Liver (tissue), 7 donors: ENCODE measurements at regions not wholly inside any gene's neighbourhood (a gene's known extent, or its start where the extent isn't known, plus 50 kb on each side); places are given as distances from the start of the nearest gene placed in this dataset.

Experiments used
- DNase-seq: peaks from one replicate; pipeline ENCODE4 v3.0.0-alpha.2; 2017; ENCODE audit warnings: low spot score
- H3K27ac ChIP-seq, 2 donors: one replicate each; pipeline ENCODE4 v1.7.0; 2013; ENCODE audit warnings: inconsistent platforms in 2 of 2, low read length in 2 of 2, control low read depth in 1 of 2, low read depth in 1 of 2, mild to moderate bottlenecking in 1 of 2
- H3K27me3 ChIP-seq, 4 donors: one replicate each; pipeline versions ENCODE4 v1.6.1 to v1.7.0; 2013; ENCODE audit warnings: low read length in 3 of 4, inconsistent platforms in 1 of 4, mild to moderate bottlenecking in 1 of 4, moderate library complexity in 1 of 4; ENCODE audit not compliant: control insufficient read depth in 4 of 4, insufficient read depth in 4 of 4
- H3K36me3 ChIP-seq, 4 donors: one replicate each; pipeline versions ENCODE4 v1.6.1 to v1.7.0; 2013; ENCODE audit warnings: low read length in 3 of 4, mild to moderate bottlenecking in 3 of 4, low read depth in 1 of 4, moderate library complexity in 1 of 4; ENCODE audit not compliant: control insufficient read depth in 4 of 4, insufficient read depth in 3 of 4
- H3K4me1 ChIP-seq, 4 donors: one replicate each; pipeline versions ENCODE4 v1.6.1 to v1.7.0; 2013; ENCODE audit warnings: low read length in 3 of 4, mild to moderate bottlenecking in 3 of 4, moderate library complexity in 1 of 4; ENCODE audit not compliant: control insufficient read depth in 4 of 4, insufficient read depth in 4 of 4
- H3K4me3 ChIP-seq, 3 donors: one replicate each; pipeline versions ENCODE4 v1.6.1 to v1.7.0; 2013; ENCODE audit warnings: low read length in 3 of 3, control low read depth in 1 of 3, low read depth in 1 of 3, mild to moderate bottlenecking in 1 of 3
- H3K9ac ChIP-seq, 2 donors: one replicate each; pipeline ENCODE4 v1.7.0; 2013; ENCODE audit warnings: low read length in 2 of 2, mild to moderate bottlenecking in 2 of 2, moderate library complexity in 2 of 2, control low read depth in 1 of 2, low read depth in 1 of 2
- H3K9me3 ChIP-seq, 4 donors: one replicate each; pipeline versions ENCODE4 v1.6.1 to v1.7.0; 2013; ENCODE audit warnings: low read length in 3 of 4; ENCODE audit not compliant: control insufficient read depth in 4 of 4
- EGR1 ChIP-seq, 2 donors: IDR thresholded peaks; 2 replicates each; pipeline ENCODE4 v1.6.1; 2016 to 2018; ENCODE audit warnings: antibody characterized with exemption in 2 of 2, low read depth in 2 of 2
- FOXA1 ChIP-seq: IDR thresholded peaks from 2 replicates; pipeline ENCODE4 v1.6.1; 2016; ENCODE audit warnings: antibody characterized with exemption
- FOXA2 ChIP-seq: IDR thresholded peaks from 2 replicates; pipeline ENCODE4 v1.6.1; 2016; ENCODE audit warnings: antibody characterized with exemption
- GABPA ChIP-seq, 2 donors: IDR thresholded peaks in 1 of 2; conservative IDR thresholded peaks in 1 of 2; 2 replicates each; pipeline ENCODE4 v1.6.1; 2016; ENCODE audit warnings: antibody characterized with exemption in 2 of 2, mild to moderate bottlenecking in 1 of 2, moderate library complexity in 1 of 2
- HNF4G ChIP-seq: IDR thresholded peaks from 2 replicates; pipeline ENCODE4 v1.6.1; 2016; ENCODE audit warnings: antibody characterized with exemption
- JUND ChIP-seq, 2 donors: IDR thresholded peaks; 2 replicates each; pipeline ENCODE4 v1.6.1; 2016; ENCODE audit warnings: antibody characterized with exemption in 2 of 2
- MAX ChIP-seq: IDR thresholded peaks from 2 replicates; pipeline ENCODE4 v1.6.1; 2016; ENCODE audit warnings: antibody characterized with exemption
- NR2F2 ChIP-seq: IDR thresholded peaks from 2 replicates; pipeline ENCODE4 v1.6.1; 2016; ENCODE audit warnings: antibody characterized with exemption
- REST ChIP-seq: IDR thresholded peaks from 2 replicates; pipeline ENCODE4 v1.6.1; 2016; ENCODE audit warnings: antibody characterized with exemption, mild to moderate bottlenecking
- RXRA ChIP-seq, 2 donors: IDR thresholded peaks; 2 replicates each; pipeline ENCODE4 v1.6.1; 2017 to 2018; ENCODE audit warnings: antibody characterized with exemption in 2 of 2, mild to moderate bottlenecking in 1 of 2
- SP1 ChIP-seq: IDR thresholded peaks from 2 replicates; pipeline ENCODE4 v1.6.1; 2018; ENCODE audit warnings: antibody characterized with exemption, mild to moderate bottlenecking
- TAF1 ChIP-seq: conservative IDR thresholded peaks from 2 replicates; pipeline ENCODE4 v1.6.1; 2016; ENCODE audit warnings: antibody characterized with exemption, mild to moderate bottlenecking
- YY1 ChIP-seq: IDR thresholded peaks from 2 replicates; pipeline ENCODE4 v1.6.1; 2016; ENCODE audit warnings: antibody characterized with exemption, mild to moderate bottlenecking
- TF ChIP-seq, protein P1 (sequence below): IDR thresholded peaks from 2 replicates; pipeline ENCODE4 v1.6.1; 2016; ENCODE audit warnings: antibody characterized with exemption
- TF ChIP-seq, protein P2 (sequence below): IDR thresholded peaks from 2 replicates; pipeline ENCODE4 v1.6.1; 2016; ENCODE audit warnings: antibody characterized with exemption
- TF ChIP-seq, protein P3 (sequence below): fragments of 150-350 bp; IDR thresholded peaks from 2 replicates; pipeline ENCODE4 v1.5.1; 2017; ENCODE audit warnings: improper control_type of control experiment, low read depth, low read length; ENCODE audit not compliant: missing input control
- donor health status: healthy.
- donor health status: healthy.
- donor health status: healthy.
- donor health status: healthy.

GRCh38 chr5:96316017-96316416 is 117.0 kb downstream of the PCSK1 start:
- Histone ChIP-seq H3K27ac (no peak overlapping the region), H3K9ac (no peak overlapping the region)
- no peak for TF ChIP-seq REST
- no peak for TF ChIP-seq SP1
- TF ChIP-seq MAX, result no peak
- TF ChIP-seq, protein P1, sequence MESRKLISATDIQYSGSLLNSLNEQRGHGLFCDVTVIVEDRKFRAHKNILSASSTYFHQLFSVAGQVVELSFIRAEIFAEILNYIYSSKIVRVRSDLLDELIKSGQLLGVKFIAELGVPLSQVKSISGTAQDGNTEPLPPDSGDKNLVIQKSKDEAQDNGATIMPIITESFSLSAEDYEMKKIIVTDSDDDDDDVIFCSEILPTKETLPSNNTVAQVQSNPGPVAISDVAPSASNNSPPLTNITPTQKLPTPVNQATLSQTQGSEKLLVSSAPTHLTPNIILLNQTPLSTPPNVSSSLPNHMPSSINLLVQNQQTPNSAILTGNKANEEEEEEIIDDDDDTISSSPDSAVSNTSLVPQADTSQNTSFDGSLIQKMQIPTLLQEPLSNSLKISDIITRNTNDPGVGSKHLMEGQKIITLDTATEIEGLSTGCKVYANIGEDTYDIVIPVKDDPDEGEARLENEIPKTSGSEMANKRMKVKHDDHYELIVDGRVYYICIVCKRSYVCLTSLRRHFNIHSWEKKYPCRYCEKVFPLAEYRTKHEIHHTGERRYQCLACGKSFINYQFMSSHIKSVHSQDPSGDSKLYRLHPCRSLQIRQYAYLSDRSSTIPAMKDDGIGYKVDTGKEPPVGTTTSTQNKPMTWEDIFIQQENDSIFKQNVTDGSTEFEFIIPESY, result no peak
- TF ChIP-seq, protein P2, sequence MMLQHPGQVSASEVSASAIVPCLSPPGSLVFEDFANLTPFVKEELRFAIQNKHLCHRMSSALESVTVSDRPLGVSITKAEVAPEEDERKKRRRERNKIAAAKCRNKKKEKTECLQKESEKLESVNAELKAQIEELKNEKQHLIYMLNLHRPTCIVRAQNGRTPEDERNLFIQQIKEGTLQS, result no peak
- no peak for TF ChIP-seq JUND (IDR thresholded peaks at IDR 0.05)
- TF ChIP-seq FOXA2, result no peak

GRCh38 chr5:96315431-96315830 is 117.6 kb downstream of the PCSK1 start:
- TF ChIP-seq, protein P3, sequence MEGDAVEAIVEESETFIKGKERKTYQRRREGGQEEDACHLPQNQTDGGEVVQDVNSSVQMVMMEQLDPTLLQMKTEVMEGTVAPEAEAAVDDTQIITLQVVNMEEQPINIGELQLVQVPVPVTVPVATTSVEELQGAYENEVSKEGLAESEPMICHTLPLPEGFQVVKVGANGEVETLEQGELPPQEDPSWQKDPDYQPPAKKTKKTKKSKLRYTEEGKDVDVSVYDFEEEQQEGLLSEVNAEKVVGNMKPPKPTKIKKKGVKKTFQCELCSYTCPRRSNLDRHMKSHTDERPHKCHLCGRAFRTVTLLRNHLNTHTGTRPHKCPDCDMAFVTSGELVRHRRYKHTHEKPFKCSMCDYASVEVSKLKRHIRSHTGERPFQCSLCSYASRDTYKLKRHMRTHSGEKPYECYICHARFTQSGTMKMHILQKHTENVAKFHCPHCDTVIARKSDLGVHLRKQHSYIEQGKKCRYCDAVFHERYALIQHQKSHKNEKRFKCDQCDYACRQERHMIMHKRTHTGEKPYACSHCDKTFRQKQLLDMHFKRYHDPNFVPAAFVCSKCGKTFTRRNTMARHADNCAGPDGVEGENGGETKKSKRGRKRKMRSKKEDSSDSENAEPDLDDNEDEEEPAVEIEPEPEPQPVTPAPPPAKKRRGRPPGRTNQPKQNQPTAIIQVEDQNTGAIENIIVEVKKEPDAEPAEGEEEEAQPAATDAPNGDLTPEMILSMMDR, result no peak
- no peak for TF ChIP-seq YY1
- TF ChIP-seq GABPA (IDR thresholded peaks at IDR 0.05 in 1 of 2, conservative IDR thresholded peaks at IDR 0.05 in 1 of 2), result no peak
- no peak for TF ChIP-seq JUND (IDR thresholded peaks at IDR 0.05)
- TF ChIP-seq HNF4G, result no peak
- TF ChIP-seq MAX, result no peak
- no peak for TF ChIP-seq FOXA2
- TF ChIP-seq EGR1 (IDR thresholded peaks at IDR 0.05; ENCODE audit: low read depth in 2 of 2), result no peak
- TF ChIP-seq, protein P1, result no peak
- TF ChIP-seq TAF1, result no peak
- no peak for TF ChIP-seq RXRA (IDR thresholded peaks at IDR 0.05)
- TF ChIP-seq SP1, result no peak
- TF ChIP-seq NR2F2, result no peak
- no peak for TF ChIP-seq REST
- no peak for TF ChIP-seq FOXA1
- H3K4me3 ChIP-seq, result no peak overlapping the region
- no peak for DNase-seq
- H3K9ac ChIP-seq, result no peak overlapping the region
- no peaks in the 10 kb centered on the region for H3K36me3 ChIP-seq
- no peaks in the 10 kb centered on the region for H3K9me3 ChIP-seq
- H3K4me1 ChIP-seq, result peaks cover 0 to 5% (median 2%) of the 10 kb centered on the region in 4 donors
- no peak overlapping the region for H3K27ac ChIP-seq
- no peaks in the 10 kb centered on the region for H3K27me3 ChIP-seq

More at GRCh38 chr5:96316017-96316416, 117.0 kb downstream of the PCSK1 start:
- H3K4me1 ChIP-seq, result peaks cover 0 to 5% (median 2%) of the 10 kb centered on the region in 4 donors
- H3K9me3 ChIP-seq, result no peaks in the 10 kb centered on the region
- no peaks in the 10 kb centered on the region for H3K36me3 ChIP-seq
- H3K27me3 ChIP-seq, result no peaks in the 10 kb centered on the region
- DNase-seq, result no peak
- H3K4me3 ChIP-seq, result no peak overlapping the region
